ENCODE measurements at regions not wholly inside any gene's neighbourhood (a gene's known extent, or its start where the extent isn't known, plus 50 kb on each side); places are given as distances from the start of the nearest gene placed in this dataset.

- H3K4me1 ChIP-seq (ENCODE audit: control insufficient read depth in 2 of 2, insufficient read depth in 2 of 2, low read length in 2 of 2) = no peaks in the 10 kb centered on the region
- no peak overlapping the region for H2AFZ ChIP-seq (ENCODE audit: insufficient read depth, low read depth, low read length, poor library complexity, severe bottlenecking)
- Mint-ChIP-seq H3K9me3 (ENCODE audit: insufficient read depth) (no peaks in the 10 kb centered on the region), H3K27ac (no peak overlapping the region), H3K4me1 (no peaks in the 10 kb centered on the region), H3K27me3 (no peaks in the 10 kb centered on the region), H3K4me3 (no peak overlapping the region)
- POLR2A ChIA-PET = no interaction called here
- no peak for ATAC-seq (ENCODE audit: low read depth)
- H3K4me3 ChIP-seq (ENCODE audit: control extremely low read depth in 1 of 5, extremely low read depth in 1 of 5, insufficient read depth in 1 of 5, low read depth in 2 of 5, low read length in 4 of 5) = no peak overlapping the region
- no peaks in the 10 kb centered on the region for H4K20me1 ChIP-seq (ENCODE audit: control insufficient read depth, insufficient read depth, low read length, poor library complexity, severe bottlenecking)
- no peaks in the 10 kb centered on the region for H3K9me3 ChIP-seq (ENCODE audit: control extremely low read depth in 1 of 3, control insufficient read depth in 2 of 3, insufficient read depth in 1 of 3, low read length in 2 of 3)
- no peak overlapping the region for H3K27ac ChIP-seq (ENCODE audit: low read length in 2 of 2)
- TF ChIP-seq CTCF (IDR thresholded peaks at IDR 0.05) = no peak
- WGBS (ENCODE audit: insufficient coverage) = no CpG with 5 or more reads among the region's 4 CpGs
- H3K27me3 ChIP-seq (replicated peaks in 1 of 4; ENCODE audit: control extremely low read depth in 1 of 4, control insufficient read depth in 3 of 4, insufficient read depth in 4 of 4, low read length in 3 of 4) = no peaks in the 10 kb centered on the region
- DNase-seq = no peak
- no peak overlapping the region for H3K4me2 ChIP-seq (replicated peaks; ENCODE audit: low read depth, low read length, poor library complexity, severe bottlenecking)
- no peaks in the 10 kb centered on the region for H3K36me3 ChIP-seq (replicated peaks in 1 of 2; ENCODE audit: control extremely low read depth in 1 of 2, control insufficient read depth in 1 of 2, extremely low read depth in 1 of 2, insufficient read depth in 2 of 2, low read length in 1 of 2)
- intact Hi-C loops (cut with micrococcal nuclease) = no loop called here
- no peaks in the 10 kb centered on the region for H3K79me2 ChIP-seq (ENCODE audit: control insufficient read depth, insufficient read depth, low read length)
- CTCF ChIA-PET = interaction anchor here (1.1 kb wide), 1 partner anchor 226 kb away, joined by 3 read pairs; no protein-coding TSS in a partner anchor
- H3K9ac ChIP-seq (ENCODE audit: low read length) = no peak overlapping the region
Observed at GRCh38 chrX:109920325-109920724, 82.6 kb upstream of the TMEM164 start.

- H3K27ac Mint-ChIP-seq = no peak overlapping the region
- CTCF ChIA-PET = interaction anchor here (1.1 kb wide), 1 partner anchor 225 kb away, joined by 3 read pairs; no protein-coding TSS in a partner anchor
- no CpG with 5 or more reads among the region's 2 CpGs for WGBS (ENCODE audit: insufficient coverage)
Observed at GRCh38 chrX:109920868-109921267, 82.0 kb upstream of the TMEM164 start.

More at GRCh38 chrX:109920868-109921267, 82.0 kb upstream of the TMEM164 start:
- no peaks in the 10 kb centered on the region for H3K9me3 ChIP-seq (ENCODE audit: control extremely low read depth in 1 of 3, control insufficient read depth in 2 of 3, insufficient read depth in 1 of 3, low read length in 2 of 3)
- no peak for ATAC-seq (ENCODE audit: low read depth)
- H3K27me3 ChIP-seq (replicated peaks in 1 of 4; ENCODE audit: control extremely low read depth in 1 of 4, control insufficient read depth in 3 of 4, insufficient read depth in 4 of 4, low read length in 3 of 4) = no peaks in the 10 kb centered on the region
- no peak overlapping the region for H3K9ac ChIP-seq (ENCODE audit: low read length)
- H4K20me1 ChIP-seq (ENCODE audit: control insufficient read depth, insufficient read depth, low read length, poor library complexity, severe bottlenecking) = no peaks in the 10 kb centered on the region
- no peak overlapping the region for H3K4me2 ChIP-seq (replicated peaks; ENCODE audit: low read depth, low read length, poor library complexity, severe bottlenecking)
- no peaks in the 10 kb centered on the region for H3K79me2 ChIP-seq (ENCODE audit: control insufficient read depth, insufficient read depth, low read length)
- POLR2A ChIA-PET = no interaction called here
- DNase-seq = no peak
- intact Hi-C loops (cut with micrococcal nuclease) = no loop called here
- no peaks in the 10 kb centered on the region for H3K4me1 ChIP-seq (ENCODE audit: control insufficient read depth in 2 of 2, insufficient read depth in 2 of 2, low read length in 2 of 2)
- no peak overlapping the region for H2AFZ ChIP-seq (ENCODE audit: insufficient read depth, low read depth, low read length, poor library complexity, severe bottlenecking)
- H3K27me3 Mint-ChIP-seq = no peaks in the 10 kb centered on the region
- no peak overlapping the region for H3K27ac ChIP-seq (ENCODE audit: low read length in 2 of 2)
- H3K36me3 ChIP-seq (replicated peaks in 1 of 2; ENCODE audit: control extremely low read depth in 1 of 2, control insufficient read depth in 1 of 2, extremely low read depth in 1 of 2, insufficient read depth in 2 of 2, low read length in 1 of 2) = no peaks in the 10 kb centered on the region
- no peak overlapping the region for H3K4me3 ChIP-seq (ENCODE audit: control extremely low read depth in 1 of 5, extremely low read depth in 1 of 5, insufficient read depth in 1 of 5, low read depth in 2 of 5, low read length in 4 of 5)
- TF ChIP-seq EZH2 (IDR thresholded peaks at IDR 0.05; ENCODE audit: borderline replicate concordance, insufficient read depth, low read depth, low read length, poor library complexity, severe bottlenecking) (no peak), CTCF (IDR thresholded peaks at IDR 0.05) (no peak)
- no peaks in the 10 kb centered on the region for H3K4me1 Mint-ChIP-seq
- no peak overlapping the region for H3K4me3 Mint-ChIP-seq
- no peaks in the 10 kb centered on the region for H3K9me3 Mint-ChIP-seq (ENCODE audit: insufficient read depth)

Measured in B cell (primary cell).